Nephron (organoid): ENCODE measurements at regions not wholly inside any gene's neighbourhood (a gene's known extent, or its start where the extent isn't known, plus 50 kb on each side); places are given as distances from the start of the nearest gene placed in this dataset.

Experiments used
- H3K27ac Mint-ChIP-seq, 3 experiments: 2 replicates each; pipeline ENCODE4 v1.8.0; 2020; ENCODE audit warnings: mixed read lengths in 3 of 3, mild to moderate bottlenecking in 2 of 3, moderate library complexity in 1 of 3
- H3K27me3 Mint-ChIP-seq: 2 replicates; pipeline ENCODE4 v1.8.0; 2021; ENCODE audit warnings: low read depth, mild to moderate bottlenecking, moderate library complexity, mixed read lengths
- H3K36me3 Mint-ChIP-seq: 2 replicates; pipeline ENCODE4 v1.8.0; 2020; ENCODE audit warnings: low read depth, mixed read lengths
- H3K4me1 Mint-ChIP-seq: 2 replicates; pipeline ENCODE4 v1.8.0; 2020; ENCODE audit warnings: mixed read lengths
- H3K4me3 Mint-ChIP-seq, 3 experiments: 2 replicates each; pipeline ENCODE4 v1.8.0; 2020; ENCODE audit warnings: mild to moderate bottlenecking in 3 of 3, mixed read lengths in 3 of 3, moderate library complexity in 2 of 3
- H3K9me3 Mint-ChIP-seq: 2 replicates; pipeline ENCODE4 v1.8.0; 2020; ENCODE audit warnings: mixed read lengths
- CTCF ChIP-seq, 3 experiments: fragments of 200-600 bp; sonication (generic); IDR thresholded peaks; one replicate each; pipeline ENCODE4 v1.5.0; 2021; ENCODE audit warnings: antibody characterized with exemption in 3 of 3; ENCODE audit not compliant: unreplicated experiment in 3 of 3

DNA sequence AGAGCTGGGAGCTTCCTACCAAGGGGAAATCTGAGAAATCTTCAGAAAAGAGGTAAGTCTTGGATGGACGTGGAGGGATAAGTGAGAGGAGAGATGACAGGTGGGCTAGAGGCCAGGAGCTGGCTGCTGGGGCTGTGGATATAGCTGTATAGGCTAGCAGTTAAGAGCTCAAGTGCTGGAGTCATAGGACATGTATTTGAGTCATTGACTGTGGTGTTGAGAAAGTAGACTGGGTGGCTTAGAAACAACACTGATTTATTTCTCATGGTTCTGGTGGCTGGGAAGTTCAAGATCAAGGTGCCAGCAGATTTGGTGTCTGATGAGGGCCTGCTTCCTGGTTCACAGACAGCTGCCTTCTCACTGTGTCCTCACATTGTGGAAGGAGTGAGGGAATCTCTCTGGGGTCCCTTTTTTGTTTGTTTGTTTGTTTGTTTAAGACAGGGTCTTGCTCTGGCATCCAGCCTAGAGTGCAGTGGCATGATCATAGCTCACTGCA lies 151.1 kb upstream of the FUT8 start:
- Mint-ChIP-seq H3K4me1 (no peaks in the 10 kb centered on the region), H3K4me3 (no peak overlapping the region), H3K9me3 (peaks cover 4% of the 10 kb centered on the region), H3K27ac (no peak overlapping the region), H3K27me3 (no peaks in the 10 kb centered on the region), H3K36me3 (no peaks in the 10 kb centered on the region)
- TF ChIP-seq CTCF (IDR thresholded peaks at IDR 0.05; ENCODE audit: unreplicated experiment in 3 of 3): no peak

DNA sequence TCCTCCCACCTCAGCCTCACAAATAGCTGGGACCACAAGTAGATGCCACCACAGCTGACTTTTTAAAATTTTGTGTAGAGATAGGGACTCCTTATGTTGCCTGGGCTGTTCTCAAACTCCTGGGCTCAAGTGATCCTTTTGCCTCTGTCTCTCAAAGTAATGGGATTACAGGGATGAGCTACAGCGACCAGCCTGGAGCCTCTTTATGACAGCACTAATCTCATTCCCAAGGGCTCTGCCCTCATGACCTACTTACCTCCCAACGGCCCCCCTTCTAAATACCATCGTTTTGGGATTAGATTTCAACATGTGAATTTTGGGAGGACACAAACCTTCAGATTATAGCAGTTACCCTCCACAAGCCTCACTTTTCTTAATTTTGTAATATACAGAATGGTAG lies 150.6 kb upstream of the FUT8 start:
- Mint-ChIP-seq H3K36me3 (no peaks in the 10 kb centered on the region), H3K27ac (no peak overlapping the region), H3K27me3 (no peaks in the 10 kb centered on the region), H3K4me1 (no peaks in the 10 kb centered on the region), H3K9me3 (peaks cover 4% of the 10 kb centered on the region), H3K4me3 (no peak overlapping the region)
- TF ChIP-seq CTCF (IDR thresholded peaks at IDR 0.05; ENCODE audit: unreplicated experiment in 3 of 3): no peak

GRCh38 chr14:65263177-65263788 lies 149.2 kb upstream of the FUT8 start:
- H3K27ac Mint-ChIP-seq: no peak overlapping the region
- H3K36me3 Mint-ChIP-seq: no peaks in the 10 kb centered on the region
- no peaks in the 10 kb centered on the region for H3K4me1 Mint-ChIP-seq
- TF ChIP-seq CTCF (IDR thresholded peaks at IDR 0.05; ENCODE audit: unreplicated experiment in 3 of 3): no peak
- no peaks in the 10 kb centered on the region for H3K27me3 Mint-ChIP-seq
- H3K9me3 Mint-ChIP-seq: peaks cover 4% of the 10 kb centered on the region
- no peak overlapping the region for H3K4me3 Mint-ChIP-seq

DNA sequence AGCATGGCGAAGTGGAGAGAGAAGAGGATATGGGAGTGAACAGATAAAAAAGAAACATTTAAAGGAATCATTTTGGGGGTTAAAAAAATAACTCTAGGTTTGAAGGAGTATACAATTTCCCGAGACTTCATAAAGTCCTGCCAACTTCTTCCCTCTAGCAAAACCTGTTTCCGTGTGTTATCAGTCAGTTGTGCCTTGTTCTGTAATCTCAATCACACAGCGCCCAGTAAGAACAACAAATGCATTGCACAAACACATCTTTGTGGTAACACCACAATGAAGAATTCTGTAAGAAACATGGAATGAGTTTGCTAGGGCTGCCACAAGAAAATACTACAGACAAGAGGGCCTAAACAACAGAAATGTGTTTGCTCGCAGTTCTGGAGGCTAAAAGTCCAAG lies 144.7 kb upstream of the FUT8 start:
- no peaks in the 10 kb centered on the region for H3K36me3 Mint-ChIP-seq
- no peaks in the 10 kb centered on the region for H3K4me1 Mint-ChIP-seq
- no peaks in the 10 kb centered on the region for H3K9me3 Mint-ChIP-seq
- no peak overlapping the region for H3K27ac Mint-ChIP-seq
- peaks cover 5% of the 10 kb centered on the region for H3K27me3 Mint-ChIP-seq
- no peak overlapping the region for H3K4me3 Mint-ChIP-seq
- TF ChIP-seq CTCF (IDR thresholded peaks at IDR 0.05; ENCODE audit: unreplicated experiment in 3 of 3): no peak

GRCh38 chr14:65268594-65268993 lies 143.9 kb upstream of the FUT8 start:
- peaks cover 5% of the 10 kb centered on the region for H3K27me3 Mint-ChIP-seq
- H3K4me3 Mint-ChIP-seq: no peak overlapping the region
- no peak overlapping the region for H3K27ac Mint-ChIP-seq
- H3K36me3 Mint-ChIP-seq: no peaks in the 10 kb centered on the region
- no peak for TF ChIP-seq CTCF (IDR thresholded peaks at IDR 0.05; ENCODE audit: unreplicated experiment in 3 of 3)
- H3K4me1 Mint-ChIP-seq: no peaks in the 10 kb centered on the region
- H3K9me3 Mint-ChIP-seq: no peaks in the 10 kb centered on the region

GRCh38 chr14:65269732-65270131 lies 142.8 kb upstream of the FUT8 start:
- H3K27me3 Mint-ChIP-seq: peaks cover 10% of the 10 kb centered on the region
- TF ChIP-seq CTCF (IDR thresholded peaks at IDR 0.05; ENCODE audit: unreplicated experiment in 3 of 3): no peak

More at GRCh38 chr14:65269732-65270131, 142.8 kb upstream of the FUT8 start:
- Mint-ChIP-seq H3K4me3 (no peak overlapping the region), H3K4me1 (no peaks in the 10 kb centered on the region), H3K9me3 (no peaks in the 10 kb centered on the region), H3K36me3 (no peaks in the 10 kb centered on the region), H3K27ac (no peak overlapping the region)
